Erythroblast (primary cell): ENCODE measurements at regions not wholly inside any gene's neighbourhood (a gene's known extent, or its start where the extent isn't known, plus 50 kb on each side); places are given as distances from the start of the nearest gene placed in this dataset.

ENCODE experiments used
- GATA1 ChIP-seq: IDR thresholded peaks from 2 replicates; pipeline ENCODE4 v1.6.1; 2011; ENCODE audit warnings: low read depth, mild to moderate bottlenecking, control low read depth, low read length, moderate library complexity
- POLR2A ChIP-seq: IDR thresholded peaks from 2 replicates; pipeline ENCODE4 v1.6.1; 2011; ENCODE audit warnings: mild to moderate bottlenecking, low read length

GRCh38 chr10:33493978-33494377 lies 159.5 kb upstream of the NRP1 start:
- no peak for TF ChIP-seq POLR2A
- no peak for TF ChIP-seq GATA1
